HG03280 (cell line): ENCODE measurements at regions not wholly inside any gene's neighbourhood (a gene's known extent, or its start where the extent isn't known, plus 50 kb on each side); places are given as distances from the start of the nearest gene placed in this dataset.
"Not testable (repeated sequence)": the region's sequence is repeated elsewhere in the genome, so short reads cannot be mapped to it uniquely, and the experiment has no call there.

Experiments used
- ATAC-seq: cut with Tn5 transposase; IDR thresholded peaks from one replicate; pipeline ENCODE4 v1.9.1; 2021; ENCODE audit warnings: mild to moderate bottlenecking, moderate library complexity; ENCODE audit not compliant: unreplicated experiment

- ATAC-seq = no peak
Observed at GRCh38 chr12:61138415-61138759, 1121.8 kb upstream of the USP15 start.

GRCh38 chr12:61161961-61162360 lies 1098.2 kb upstream of the USP15 start:
- no peak for ATAC-seq

- ATAC-seq = no peak
Observed at GRCh38 chr12:61188801-61189595, 1071.2 kb upstream of the USP15 start.

DNA sequence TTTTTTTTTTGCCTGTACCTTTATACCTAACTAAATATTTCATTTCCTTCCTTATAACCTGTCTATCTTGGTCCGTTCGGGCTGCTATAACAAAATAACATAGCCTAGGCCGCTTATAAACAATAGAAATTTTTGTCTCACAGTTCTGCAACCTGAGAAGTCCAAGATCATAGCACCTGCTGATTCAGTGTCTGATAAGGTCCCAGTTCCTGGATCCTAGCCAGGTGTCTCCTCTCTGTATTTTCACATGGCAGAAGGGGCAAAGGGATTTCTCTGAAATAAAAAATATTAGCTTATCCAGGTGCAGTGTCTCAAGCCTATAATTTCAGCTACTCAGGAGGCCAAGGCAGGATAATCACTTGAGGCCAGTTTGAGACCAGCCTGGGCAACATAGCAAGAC lies 1046.6 kb upstream of the USP15 start:
- no peak for ATAC-seq

GRCh38 chr12:61220337-61220736 lies 1039.9 kb upstream of the USP15 start:
- ATAC-seq = no peak

DNA sequence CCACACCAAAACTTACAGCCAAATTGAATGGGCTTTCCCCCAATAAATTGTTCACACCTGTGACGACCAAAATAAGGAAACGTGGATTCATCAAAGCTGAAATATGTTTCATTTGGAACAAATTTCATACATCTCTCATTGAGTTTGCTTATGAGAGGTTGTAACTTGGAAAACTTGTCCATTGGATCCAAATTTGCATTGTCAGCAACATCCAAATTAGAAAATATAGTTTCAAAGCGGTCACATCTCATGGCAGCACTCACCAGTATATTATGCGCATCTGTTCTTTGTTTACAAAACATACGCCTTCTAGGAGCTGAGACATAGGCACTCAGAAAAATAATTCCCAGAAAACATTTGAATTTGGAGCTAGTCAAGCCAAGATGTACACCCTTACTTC lies 1028.2 kb upstream of the USP15 start:
- no peak for ATAC-seq

DNA sequence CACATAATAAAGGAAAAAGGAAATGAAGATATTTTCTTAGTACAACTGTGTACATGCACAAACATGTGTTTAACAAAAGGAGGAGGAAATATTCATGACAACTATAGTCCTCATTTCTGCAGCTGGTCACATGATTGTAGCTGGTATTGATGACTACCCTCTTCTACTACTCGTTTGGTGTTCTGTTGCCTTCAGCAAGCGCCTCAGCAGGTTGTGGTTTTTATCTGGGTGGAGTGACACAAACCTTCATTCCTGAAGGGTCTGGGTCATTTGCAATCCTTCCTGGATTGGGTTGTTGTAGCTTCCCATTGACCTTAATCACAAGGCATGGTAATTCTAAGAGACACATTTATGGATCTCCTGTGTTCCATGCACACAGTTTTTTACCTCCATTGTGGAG lies 1009.9 kb upstream of the USP15 start:
- ATAC-seq = no peak

GRCh38 chr12:61251076-61251475 lies 1009.1 kb upstream of the USP15 start:
- ATAC-seq = no peak

DNA sequence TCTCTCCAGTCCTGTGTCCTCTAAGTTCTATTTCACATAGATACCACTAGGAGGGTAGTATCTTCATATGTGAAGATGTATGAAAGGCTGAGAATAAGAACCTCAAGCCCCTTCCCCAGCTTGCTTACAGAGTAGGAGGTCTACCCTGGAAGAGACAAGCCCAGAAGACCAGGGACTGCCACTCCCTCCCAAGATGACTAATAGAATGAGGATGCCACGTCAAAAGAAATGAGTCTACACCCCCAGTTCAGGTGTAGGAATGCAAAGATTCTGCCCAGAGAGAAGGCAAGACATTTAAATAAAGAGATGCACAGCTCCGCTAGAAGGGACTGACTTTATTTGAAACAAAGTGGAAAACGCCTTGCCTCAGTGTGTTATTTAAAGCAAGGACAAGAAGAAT lies 1006.0 kb upstream of the USP15 start:
- ATAC-seq = no peak

DNA sequence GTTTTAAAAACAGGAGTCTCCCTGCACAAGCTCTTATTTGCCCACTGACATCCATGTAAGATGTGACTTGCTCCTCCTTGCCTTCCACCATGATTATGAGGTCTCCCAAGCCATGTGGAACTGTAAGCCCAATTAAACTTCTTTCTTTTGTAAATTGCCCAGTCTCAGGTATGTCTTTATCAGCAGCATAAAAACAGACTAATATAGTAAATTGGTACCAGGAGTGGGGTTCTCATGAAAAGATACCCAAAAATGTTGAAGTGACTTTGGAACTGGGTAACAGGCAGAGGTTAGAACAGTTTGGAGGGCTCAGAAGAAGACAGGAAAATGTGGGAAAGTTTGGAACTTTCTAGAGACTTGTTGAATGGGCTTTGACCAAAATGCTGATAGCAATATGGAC lies 995.9 kb upstream of the USP15 start:
- ATAC-seq = not testable (repeated sequence)

- no peak for ATAC-seq
Observed at GRCh38 chr12:61267474-61267873, 992.7 kb upstream of the USP15 start.

DNA sequence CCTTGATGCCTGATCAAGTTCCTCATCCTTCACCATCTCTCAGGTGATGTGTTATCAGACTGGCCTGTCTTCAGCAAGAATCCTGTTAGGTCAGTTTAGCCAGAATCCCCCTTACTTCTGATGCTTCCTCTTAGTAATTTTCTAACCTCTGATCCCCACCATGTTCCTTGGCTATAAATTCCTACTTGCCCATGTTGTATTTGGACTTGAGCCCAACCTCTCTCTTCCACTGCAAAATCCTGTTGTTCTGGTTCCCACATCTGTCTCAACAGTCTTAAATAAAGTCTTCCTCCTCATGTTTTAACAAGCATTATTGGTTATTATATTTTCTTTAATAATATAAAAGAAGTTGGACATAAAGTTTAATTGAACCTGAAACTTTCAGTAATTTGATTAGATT lies 987.8 kb upstream of the USP15 start:
- ATAC-seq = no peak

GRCh38 chr12:61282790-61283575 lies 977.2 kb upstream of the USP15 start:
- no peak for ATAC-seq

DNA sequence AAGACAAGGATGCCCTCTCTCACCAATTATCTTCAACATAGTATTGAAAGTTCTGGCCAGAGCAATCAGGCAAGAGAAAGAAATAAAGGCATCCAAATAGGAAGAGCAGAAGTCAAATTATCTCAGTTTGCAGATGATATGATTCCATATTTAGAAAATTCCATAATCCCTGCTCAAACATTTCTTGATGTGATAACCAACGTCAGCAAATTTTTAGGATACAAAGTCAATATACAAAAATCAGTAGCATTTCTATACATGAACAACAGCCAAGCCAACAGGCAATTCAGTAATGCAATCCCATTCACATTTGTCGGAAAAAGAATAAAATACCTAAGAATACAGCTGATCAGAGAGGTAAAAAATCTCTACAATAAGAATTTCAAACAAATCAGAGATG lies 969.7 kb upstream of the USP15 start:
- ATAC-seq = no peak

GRCh38 chr12:61291647-61292046 lies 968.6 kb upstream of the USP15 start:
- no peak for ATAC-seq

DNA sequence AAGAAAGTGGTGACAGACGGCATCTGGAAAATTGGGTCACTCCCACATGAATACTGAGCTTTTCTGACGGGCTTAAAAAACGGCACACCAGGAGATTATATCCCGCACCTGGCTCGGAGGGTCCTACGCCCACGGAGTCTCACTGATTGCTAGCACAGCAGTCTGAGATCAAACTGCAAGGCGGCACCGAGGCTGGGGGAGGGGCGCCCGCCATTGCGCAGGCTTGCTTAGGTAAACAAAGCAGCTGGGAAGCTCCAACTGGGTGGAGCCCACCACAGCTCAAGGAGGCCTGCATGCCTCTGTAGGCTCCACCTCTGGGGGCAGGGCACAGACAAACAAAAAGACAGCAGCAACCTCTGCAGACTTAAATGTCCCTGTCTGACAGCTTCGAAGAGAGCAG lies 966.2 kb upstream of the USP15 start:
- ATAC-seq = not testable (repeated sequence)

- no peak for ATAC-seq
Observed at GRCh38 chr12:61301817-61302216, 958.4 kb upstream of the USP15 start.

GRCh38 chr12:61302282-61302681 lies 957.9 kb upstream of the USP15 start:
- no peak for ATAC-seq

GRCh38 chr12:61308220-61308619 lies 952.0 kb upstream of the USP15 start:
- ATAC-seq = no peak

DNA sequence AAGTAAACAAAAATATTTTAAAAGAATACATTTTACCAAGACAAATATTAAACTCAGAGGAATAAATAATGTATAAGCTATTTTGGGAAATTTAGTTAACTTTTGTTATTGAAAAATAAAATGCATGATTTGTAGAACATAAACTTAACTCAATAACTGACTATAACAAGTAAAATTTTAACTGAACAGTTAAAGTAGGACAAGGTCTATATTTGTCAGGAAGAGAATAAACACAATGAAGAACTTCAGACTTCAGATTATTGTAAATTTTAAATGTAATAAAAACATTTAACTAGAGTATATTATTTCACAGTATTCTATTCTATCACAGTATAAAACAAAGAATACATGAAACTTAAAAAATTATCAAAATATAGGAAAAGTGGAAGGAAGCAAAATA lies 948.8 kb upstream of the USP15 start:
- no peak for ATAC-seq

DNA sequence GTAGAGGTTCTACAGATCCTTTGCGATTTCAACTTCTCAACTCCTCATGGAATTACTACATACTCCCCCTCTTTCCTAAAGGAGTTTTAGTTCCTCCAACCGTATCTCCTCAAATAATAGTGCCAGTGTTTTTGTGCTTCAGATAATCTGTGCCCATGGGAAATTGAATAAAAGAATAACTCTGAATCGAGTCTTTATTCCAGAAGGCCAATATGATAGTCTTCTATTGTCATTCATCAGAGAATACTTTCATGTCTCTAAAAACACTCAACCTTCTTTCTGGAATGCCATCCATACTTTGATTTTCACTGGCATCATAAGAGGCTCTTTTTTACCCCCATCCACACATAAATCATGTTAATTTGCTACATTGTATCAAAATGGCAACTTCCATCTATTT lies 911.3 kb upstream of the USP15 start:
- ATAC-seq = no peak

GRCh38 chr12:61355105-61355504 lies 905.1 kb upstream of the USP15 start:
- ATAC-seq = no peak
